SK-N-SH (cell line): ENCODE measurements at regions not wholly inside any gene's neighbourhood (a gene's known extent, or its start where the extent isn't known, plus 50 kb on each side); places are given as distances from the start of the nearest gene placed in this dataset.

ENCODE experiments used
- CTCF ChIA-PET: fragments of 300-600, 350-600 bp; formaldehyde crosslinking; extraction: SDS; loops from one replicate; lab custom pipeline; 2021; lab: Yijun Ruan, JAX
- POLR2A ChIA-PET: fragments of 350-600 bp; sonication (Branson Sonifier 250); formaldehyde crosslinking; extraction: SDS; loops from one replicate; lab custom pipeline; 2020; ENCODE audit warnings: antibody characterized with exemption, inconsistent platforms; lab: Yijun Ruan, JAX
- DNase-seq: peaks from one replicate; pipeline ENCODE4 v3.0.0; 2012
- H2AFZ ChIP-seq: fragments of 200-600 bp; sonication (generic); 2 replicates; pipeline ENCODE4 v1.8.1; 2016; ENCODE audit warnings: antibody characterized with exemption, mild to moderate bottlenecking, low read depth
- H3F3A ChIP-seq: fragments of 200-600 bp; sonication (generic); replicated peaks from 2 replicates; pipeline ENCODE3; 2016; ENCODE audit warnings: antibody characterized with exemption, mild to moderate bottlenecking; ENCODE audit not compliant: insufficient read depth
- H3K27ac ChIP-seq, 2 experiments: fragments of 200-500 bp in 1 of 2; fragments of 200-600 bp in 1 of 2; sonication (Bioruptor generic) in 1 of 2; sonication (generic), shearing (Covaris generic) in 1 of 2; 2 replicates each; pipeline versions ENCODE4 v1.5.1 to v1.6.1; 2014 to 2016; ENCODE audit warnings: low read depth in 2 of 2, inconsistent platforms in 1 of 2, low read length in 1 of 2, mild to moderate bottlenecking in 1 of 2, mixed read lengths in 1 of 2
- H3K27me3 ChIP-seq: fragments of 200-600 bp; sonication (generic), shearing (Covaris generic); 2 replicates; pipeline ENCODE4 v1.6.1; 2016; ENCODE audit warnings: mixed run types; ENCODE audit not compliant: insufficient read depth
- H3K36me3 ChIP-seq, 2 experiments: fragments of 200-500 bp in 1 of 2; fragments of 200-600 bp in 1 of 2; sonication (Bioruptor generic) in 1 of 2; sonication (generic) in 1 of 2; replicated peaks in 1 of 2; 2 replicates each; pipeline versions ENCODE3 to v1.5.1; 2014 to 2016; ENCODE audit warnings: low read length in 1 of 2, mild to moderate bottlenecking in 1 of 2; ENCODE audit not compliant: insufficient read depth in 2 of 2, control insufficient read depth in 1 of 2
- H3K4me1 ChIP-seq, 2 experiments: fragments of 200-500 bp in 1 of 2; fragments of 200-600 bp in 1 of 2; sonication (Bioruptor generic) in 1 of 2; sonication (generic), shearing (Covaris generic) in 1 of 2; 2 replicates each; pipeline versions ENCODE4 v1.5.1 to v1.6.1; 2014 to 2016; ENCODE audit warnings: low read depth in 1 of 2, low read length in 1 of 2, mixed run types in 1 of 2; ENCODE audit not compliant: insufficient read depth in 2 of 2, control insufficient read depth in 1 of 2
- H3K4me2 ChIP-seq: fragments of 200-600 bp; sonication (generic), shearing (Covaris generic); 2 replicates; pipeline ENCODE4 v1.6.1; 2017; ENCODE audit warnings: mixed run types
- H3K4me3 ChIP-seq, 2 experiments: fragments of 200-500 bp in 1 of 2; fragments of 200-600 bp in 1 of 2; sonication (Bioruptor generic) in 1 of 2; sonication (generic), shearing (Covaris generic) in 1 of 2; 2 replicates each; pipeline versions ENCODE4 v1.5.1 to v1.8.1; 2014 to 2016; ENCODE audit warnings: low read depth in 2 of 2, inconsistent platforms in 1 of 2, low read length in 1 of 2, mild to moderate bottlenecking in 1 of 2, mixed read lengths in 1 of 2, moderate library complexity in 1 of 2
- H3K79me2 ChIP-seq: fragments of 200-600 bp; sonication (generic); 2 replicates; pipeline ENCODE4 v1.8.1; 2017; ENCODE audit warnings: mild to moderate bottlenecking; ENCODE audit not compliant: insufficient read depth
- H3K9ac ChIP-seq: fragments of 200-600 bp; sonication (generic); 2 replicates; pipeline ENCODE4 v1.6.1; 2017; ENCODE audit warnings: mixed run types
- H3K9me2 ChIP-seq: fragments of 200-600 bp; sonication (generic); 2 replicates; pipeline ENCODE4 v1.6.1; 2017; ENCODE audit warnings: mixed run types
- H3K9me3 ChIP-seq: fragments of 200-600 bp; sonication (generic); 2 replicates; pipeline ENCODE4 v1.6.1; 2017; ENCODE audit warnings: mixed run types, mild to moderate bottlenecking, moderate library complexity
- H4K20me1 ChIP-seq: fragments of 200-600 bp; sonication (generic); 2 replicates; pipeline ENCODE4 v1.6.1; 2017; ENCODE audit warnings: mild to moderate bottlenecking, mixed run types; ENCODE audit not compliant: insufficient read depth
- CHD2 ChIP-seq: fragments of 150-350 bp; IDR thresholded peaks from 2 replicates; pipeline ENCODE4 v1.6.1; 2018; ENCODE audit warnings: low read length; ENCODE audit not compliant: partially characterized antibody
- CTCF ChIP-seq: fragments of 200-600 bp; sonication (generic); IDR thresholded peaks from 2 replicates; pipeline ENCODE4 v1.6.1; 2017; ENCODE audit warnings: antibody characterized with exemption, mild to moderate bottlenecking, moderate library complexity
- FOXJ3 ChIP-seq: sonication (generic); formaldehyde crosslinking; IDR thresholded peaks from 2 replicates; pipeline ENCODE4 v1.5.1; 2020; ENCODE audit warnings: mild to moderate bottlenecking, missing genetic modification reagents
- FOXM1 ChIP-seq: IDR thresholded peaks from 2 replicates; pipeline ENCODE4 v1.4.0; 2012; ENCODE audit warnings: low read depth, mild to moderate bottlenecking
- GATA2 ChIP-seq: sonication (generic); formaldehyde crosslinking; IDR thresholded peaks from 2 replicates; pipeline ENCODE4 v1.5.0; 2020; ENCODE audit warnings: mild to moderate bottlenecking, missing genetic modification reagents
- JUND ChIP-seq: IDR thresholded peaks from 2 replicates; pipeline ENCODE4 v1.4.0; 2012
- MXI1 ChIP-seq: IDR thresholded peaks from 2 replicates; pipeline ENCODE4 v1.6.1; 2012; ENCODE audit warnings: mild to moderate bottlenecking, low read depth, low read length, improper control_type of control experiment
- NRF1 ChIP-seq: IDR thresholded peaks from 2 replicates; pipeline ENCODE4 v1.6.1; 2012; ENCODE audit warnings: low read depth, mild to moderate bottlenecking, low read length
- PBX3 ChIP-seq: IDR thresholded peaks from 2 replicates; pipeline ENCODE4; 2012
- REST ChIP-seq: IDR thresholded peaks from 2 replicates; pipeline ENCODE4 v1.6.1; 2012; ENCODE audit warnings: mild to moderate bottlenecking, low read depth, low read length, moderate library complexity
- RFX5 ChIP-seq: IDR thresholded peaks from 2 replicates; pipeline ENCODE4 v1.6.1; 2012; ENCODE audit warnings: mild to moderate bottlenecking, improper control_type of control experiment, low read length
- RXRA ChIP-seq: IDR thresholded peaks from 2 replicates; pipeline ENCODE4 v1.4.0; 2012; ENCODE audit warnings: low read depth, mild to moderate bottlenecking, borderline replicate concordance
- SIN3A ChIP-seq: IDR thresholded peaks from 2 replicates; pipeline ENCODE4 v1.6.1; 2012; ENCODE audit warnings: low read depth, mild to moderate bottlenecking, low read length, moderate library complexity, borderline replicate concordance
- SMC3 ChIP-seq: IDR thresholded peaks from 2 replicates; pipeline ENCODE4 v1.6.1; 2012; ENCODE audit warnings: low read depth, low read length, improper control_type of control experiment
- USF1 ChIP-seq: IDR thresholded peaks from 2 replicates; pipeline ENCODE4 v1.4.0; 2012; ENCODE audit warnings: low read depth, borderline replicate concordance
- YY1 ChIP-seq: IDR thresholded peaks from 2 replicates; pipeline ENCODE4 v1.4.0; 2012; ENCODE audit warnings: low read depth, mild to moderate bottlenecking
- ZBTB33 ChIP-seq: IDR thresholded peaks from 2 replicates; pipeline ENCODE4 v1.4.0; 2012; ENCODE audit warnings: low read depth, borderline replicate concordance
- WGBS: methylation state at CpG from one replicate; pipeline ENCODE4 v1.1.6; 2017; ENCODE audit warnings: low lambda C conversion rate; 5-methylcytosine and 5-hydroxymethylcytosine counted together
- TF ChIP-seq, protein P1 (sequence below): fragments of 150-350 bp; IDR thresholded peaks from 2 replicates; pipeline ENCODE4 v1.6.1; 2017; ENCODE audit warnings: antibody characterized with exemption, low read length, low read depth, borderline replicate concordance
- TF ChIP-seq, protein P2 (sequence below): IDR thresholded peaks from 2 replicates; pipeline ENCODE4 v1.4.0; 2012; ENCODE audit warnings: low read depth
- TF ChIP-seq, protein P3 (sequence below): fragments of 150-350 bp; IDR thresholded peaks from 2 replicates; pipeline ENCODE4 v1.6.1; 2016; ENCODE audit warnings: mild to moderate bottlenecking, low read depth, low read length

DNA sequence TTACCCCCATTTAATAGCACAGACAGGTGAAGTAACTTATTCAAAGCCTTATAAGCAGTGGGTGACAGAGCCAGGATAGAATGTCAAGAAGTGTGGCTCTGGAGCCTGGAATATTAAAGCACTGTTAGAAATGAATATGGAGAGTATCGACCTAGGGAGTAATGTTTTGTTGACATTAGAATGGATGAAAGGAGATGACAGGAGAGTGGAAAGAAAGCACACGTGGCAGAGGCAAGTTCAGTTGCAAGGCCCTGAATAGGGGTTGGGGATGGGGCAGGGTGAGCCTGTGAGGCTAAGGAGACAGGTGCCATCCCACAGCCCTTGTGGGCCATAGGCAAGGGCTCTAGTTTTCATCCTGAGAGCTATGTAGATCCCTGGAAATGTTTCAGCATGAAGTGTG is 125.5 kb upstream of the PLXNA2 start:
- Histone ChIP-seq H3K36me3 (no peaks in the 10 kb centered on the region), H3K79me2 (no peaks in the 10 kb centered on the region), H3K27ac (no peak overlapping the region), H3K4me3 (no peak overlapping the region), H3K9ac (no peak overlapping the region), H3K4me1 (peaks cover 0 to 2% of the 10 kb centered on the region in 2 experiments; a peak in 1 of 4 replicates), H3F3A (no peaks in the 10 kb centered on the region), H3K4me2 (no peak overlapping the region), H3K27me3 (no peaks in the 10 kb centered on the region), H4K20me1 (no peaks in the 10 kb centered on the region)
- ChIA-PET CTCF (no interaction called here), POLR2A (no interaction called here)
- WGBS = 20% methylated on average over 2 of the region's 2 CpGs
- TF ChIP-seq JUND = no peak
- no peak for TF ChIP-seq SIN3A
- TF ChIP-seq FOXJ3 (CRISPR knock-in tag) = no peak
- TF ChIP-seq GATA2 (CRISPR knock-in tag) = no peak
- TF ChIP-seq, protein P1, sequence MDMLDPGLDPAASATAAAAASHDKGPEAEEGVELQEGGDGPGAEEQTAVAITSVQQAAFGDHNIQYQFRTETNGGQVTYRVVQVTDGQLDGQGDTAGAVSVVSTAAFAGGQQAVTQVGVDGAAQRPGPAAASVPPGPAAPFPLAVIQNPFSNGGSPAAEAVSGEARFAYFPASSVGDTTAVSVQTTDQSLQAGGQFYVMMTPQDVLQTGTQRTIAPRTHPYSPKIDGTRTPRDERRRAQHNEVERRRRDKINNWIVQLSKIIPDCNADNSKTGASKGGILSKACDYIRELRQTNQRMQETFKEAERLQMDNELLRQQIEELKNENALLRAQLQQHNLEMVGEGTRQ = no peak
- no peak for TF ChIP-seq NRF1
- TF ChIP-seq, protein P2, sequence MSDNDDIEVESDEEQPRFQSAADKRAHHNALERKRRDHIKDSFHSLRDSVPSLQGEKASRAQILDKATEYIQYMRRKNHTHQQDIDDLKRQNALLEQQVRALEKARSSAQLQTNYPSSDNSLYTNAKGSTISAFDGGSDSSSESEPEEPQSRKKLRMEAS = no peak
- TF ChIP-seq REST = no peak
- no peak for TF ChIP-seq SMC3
- TF ChIP-seq CHD2 = no peak
- TF ChIP-seq ZBTB33 = no peak
- TF ChIP-seq MXI1 = no peak
- no peak for TF ChIP-seq FOXM1
- TF ChIP-seq RXRA = no peak
- TF ChIP-seq, protein P3, sequence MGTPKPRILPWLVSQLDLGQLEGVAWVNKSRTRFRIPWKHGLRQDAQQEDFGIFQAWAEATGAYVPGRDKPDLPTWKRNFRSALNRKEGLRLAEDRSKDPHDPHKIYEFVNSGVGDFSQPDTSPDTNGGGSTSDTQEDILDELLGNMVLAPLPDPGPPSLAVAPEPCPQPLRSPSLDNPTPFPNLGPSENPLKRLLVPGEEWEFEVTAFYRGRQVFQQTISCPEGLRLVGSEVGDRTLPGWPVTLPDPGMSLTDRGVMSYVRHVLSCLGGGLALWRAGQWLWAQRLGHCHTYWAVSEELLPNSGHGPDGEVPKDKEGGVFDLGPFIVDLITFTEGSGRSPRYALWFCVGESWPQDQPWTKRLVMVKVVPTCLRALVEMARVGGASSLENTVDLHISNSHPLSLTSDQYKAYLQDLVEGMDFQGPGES = no peak
- TF ChIP-seq RFX5 = no peak
- no peak for TF ChIP-seq USF1
- no peak for TF ChIP-seq YY1
- no peak for TF ChIP-seq CTCF
- no peak for TF ChIP-seq PBX3
- TF ChIP-seq, all 33 proteins: peak for 0
- Histone ChIP-seq H3K9me3 (no peaks in the 10 kb centered on the region), H3K9me2 (no peaks in the 10 kb centered on the region), H2AFZ (no peak overlapping the region)
- DNase-seq = no peak
